Panc1 (cell line): ENCODE measurements at regions not wholly inside any gene's neighbourhood (a gene's known extent, or its start where the extent isn't known, plus 50 kb on each side); places are given as distances from the start of the nearest gene placed in this dataset.

ENCODE experiments used
- ATAC-seq: fragments of 200-7000 bp; cut with Tn5 transposase; 2 replicates; pipeline ENCODE4 v1.9.1; 2020; ENCODE audit warnings: mild to moderate bottlenecking, moderate library complexity
- BruUV-seq: library from RNA; stranded (reverse); fragments of 400-500 nt; replicated peaks from 2 replicates; lab custom pipeline; 2021; lab: Mats Ljungman, UMichigan
- CTCF ChIA-PET: fragments of 300-600 bp; sonication (Branson Sonifier 250); formaldehyde crosslinking; loops from one replicate; lab custom pipeline; 2022; ENCODE audit warnings: antibody characterized with exemption; lab: Charles Lee
- POLR2A ChIA-PET: fragments of 300-600 bp; sonication (Branson Sonifier 250); formaldehyde crosslinking; loops from one replicate; lab custom pipeline; 2022; ENCODE audit warnings: antibody characterized with exemption; lab: Charles Lee
- DNase-seq: peaks from one replicate; pipeline ENCODE4 v3.0.0-alpha.2; 2010; ENCODE audit warnings: low read depth, low spot score
- H3K27ac ChIP-seq: 2 replicates; pipeline ENCODE4 v1.5.1; 2011; ENCODE audit warnings: mild to moderate bottlenecking, low read length, inconsistent platforms
- H3K27me3 ChIP-seq: fragments of 200-500 bp; sonication (Bioruptor generic); 2 replicates; pipeline ENCODE4 v1.6.0; 2014; ENCODE audit warnings: low read length, inconsistent platforms; ENCODE audit not compliant: control insufficient read depth, insufficient read depth
- H3K36me3 ChIP-seq: fragments of 200-500 bp; sonication (Bioruptor generic); 2 replicates; pipeline ENCODE4 v1.5.1; 2014; ENCODE audit warnings: inconsistent platforms, mild to moderate bottlenecking, low read length, moderate library complexity; ENCODE audit not compliant: control insufficient read depth, insufficient read depth
- H3K4me1 ChIP-seq: 2 replicates; pipeline ENCODE4 v1.5.1; 2011; ENCODE audit warnings: inconsistent platforms, mild to moderate bottlenecking, low read length, moderate library complexity; ENCODE audit not compliant: control insufficient read depth, insufficient read depth
- H3K4me3 ChIP-seq, 2 experiments: 2 replicates each; pipeline ENCODE4 v1.5.1; 2011 to 2012; ENCODE audit warnings: low read depth in 2 of 2, low read length in 2 of 2, mild to moderate bottlenecking in 2 of 2, inconsistent platforms in 1 of 2, moderate library complexity in 1 of 2
- H3K9me3 ChIP-seq: fragments of 200-500 bp; sonication (Bioruptor generic); 2 replicates; pipeline ENCODE4 v1.5.1; 2014; ENCODE audit warnings: low read depth, mild to moderate bottlenecking, inconsistent platforms, low read length, moderate library complexity; ENCODE audit not compliant: control insufficient read depth, insufficient read depth
- CTCF ChIP-seq: fragments of 450-650 bp; IDR thresholded peaks from 2 replicates; pipeline ENCODE4 v1.5.1; 2017; ENCODE audit warnings: mild to moderate bottlenecking
- POLR2AphosphoS5 ChIP-seq: IDR thresholded peaks from 2 replicates; pipeline ENCODE4 v1.6.1; 2012; ENCODE audit warnings: mild to moderate bottlenecking, low read depth, low read length, moderate library complexity
- REST ChIP-seq, 2 experiments: IDR thresholded peaks; 2 replicates each; pipeline ENCODE4 v1.6.1; 2011 to 2012; ENCODE audit warnings: low read depth in 2 of 2, control low read depth in 1 of 2, low read length in 1 of 2, mild to moderate bottlenecking in 1 of 2, moderate library complexity in 1 of 2; ENCODE audit not compliant: insufficient read depth in 1 of 2
- SIN3A ChIP-seq: IDR thresholded peaks from 2 replicates; pipeline ENCODE4 v1.6.1; 2012; ENCODE audit warnings: low read depth, mild to moderate bottlenecking, low read length, moderate library complexity, borderline replicate concordance; ENCODE audit not compliant: insufficient read depth
- TCF7L2 ChIP-seq: IDR thresholded peaks from 2 replicates; pipeline ENCODE4 v1.6.1; 2011; ENCODE audit warnings: mild to moderate bottlenecking, low read depth, low read length, inconsistent platforms
- in situ Hi-C: cut with HindIII; loops from 2 replicates; pipeline ENCODE4 v1.10.0; 2016; ENCODE audit warnings: low sequenced_read_pairs, low pct_unique_long_range_greater_than_20kb
- intact Hi-C: fragments of 100-400 bp; cut with micrococcal nuclease; formaldehyde crosslinking; loops from one replicate; pipeline ENCODE4 v1.10.0; 2022; ENCODE audit not compliant: unreplicated experiment

DNA sequence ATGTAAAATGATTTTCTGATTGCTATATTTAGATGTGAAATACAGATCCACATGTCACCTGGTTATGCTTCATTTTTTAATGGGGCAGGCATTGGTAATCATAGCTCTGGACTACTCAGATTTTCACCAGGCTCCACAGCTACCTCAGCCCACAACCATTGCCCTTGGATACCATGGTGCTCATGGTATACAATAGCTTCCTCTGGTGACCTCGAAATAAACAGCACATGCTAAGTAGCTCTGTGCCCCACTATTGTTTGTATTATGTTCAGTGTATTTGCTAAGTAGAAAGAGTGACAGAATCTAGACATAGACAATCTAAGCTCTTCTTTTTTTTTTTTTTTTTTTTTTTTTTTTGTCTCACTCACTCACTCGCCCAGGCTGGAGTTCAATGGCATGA lies 274.4 kb upstream of the USP15 start:
- DNase-seq = no peak
- ATAC-seq = no peak
- POLR2A ChIA-PET = interaction anchor here (0.6 kb wide), 1 partner anchor 517 kb away, joined by 10 read pairs; no protein-coding TSS in a partner anchor
- in situ Hi-C loops = no loop called here
- H3K27ac ChIP-seq = no peak overlapping the region
- H3K4me1 ChIP-seq = no peaks in the 10 kb centered on the region
- no peak overlapping the region for H3K4me3 ChIP-seq
- H3K9me3 ChIP-seq = no peaks in the 10 kb centered on the region
- CTCF ChIA-PET = no interaction called here
- H3K36me3 ChIP-seq = no peaks in the 10 kb centered on the region
- TF ChIP-seq POLR2AphosphoS5 (no peak), TCF7L2 (no peak), CTCF (no peak), SIN3A (no peak), REST (IDR thresholded peaks at IDR 0.05; ENCODE audit: insufficient read depth in 1 of 2, low read depth in 2 of 2, low read length in 1 of 2) (no peak)
- H3K27me3 ChIP-seq = no peaks in the 10 kb centered on the region
- intact Hi-C loops = no loop called here
- no TSS peak for BruUV-seq

DNA sequence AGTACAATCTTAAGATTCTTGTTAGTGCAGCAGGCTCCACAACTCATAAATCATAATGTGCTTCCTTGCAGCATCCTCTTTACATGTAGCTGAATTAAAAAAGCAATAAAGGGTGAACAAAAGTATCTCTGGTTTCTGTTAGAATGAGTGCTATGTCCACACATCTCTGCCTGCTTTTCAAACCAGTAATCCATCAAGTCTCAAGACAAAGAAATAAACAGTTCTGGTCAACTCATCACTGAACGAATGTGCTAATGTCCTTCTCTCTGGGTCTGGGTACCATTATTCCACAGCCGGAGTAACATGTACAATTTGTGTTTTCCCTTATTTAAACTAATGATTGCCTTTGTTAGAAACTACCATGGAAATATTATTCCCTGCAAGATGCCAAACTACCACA lies 273.0 kb upstream of the USP15 start:
- H3K4me3 ChIP-seq = no peak overlapping the region
- no peak overlapping the region for H3K27ac ChIP-seq
- H3K36me3 ChIP-seq = no peaks in the 10 kb centered on the region
- POLR2A ChIA-PET = no interaction called here
- no peak for DNase-seq
- H3K4me1 ChIP-seq = no peaks in the 10 kb centered on the region
- intact Hi-C loops = no loop called here
- in situ Hi-C loops = no loop called here
- no peak for ATAC-seq
- TF ChIP-seq SIN3A (no peak), REST (IDR thresholded peaks at IDR 0.05; ENCODE audit: insufficient read depth in 1 of 2, low read depth in 2 of 2, low read length in 1 of 2) (no peak)
- CTCF ChIA-PET = no interaction called here
- H3K9me3 ChIP-seq = no peaks in the 10 kb centered on the region
- BruUV-seq = no TSS peak
- H3K27me3 ChIP-seq = no peaks in the 10 kb centered on the region
